NCI-H2107 treated with DMSO at 0.1 percent for 48 hours (cell line): ENCODE measurements at regions not wholly inside any gene's neighbourhood (a gene's known extent, or its start where the extent isn't known, plus 50 kb on each side); places are given as distances from the start of the nearest gene placed in this dataset.

Source experiments
- DNase-seq: peaks from one replicate; lab custom pipeline; 2025; ENCODE audit not compliant: unreplicated experiment; lab: John Stamatoyannopoulos, UW

DNA sequence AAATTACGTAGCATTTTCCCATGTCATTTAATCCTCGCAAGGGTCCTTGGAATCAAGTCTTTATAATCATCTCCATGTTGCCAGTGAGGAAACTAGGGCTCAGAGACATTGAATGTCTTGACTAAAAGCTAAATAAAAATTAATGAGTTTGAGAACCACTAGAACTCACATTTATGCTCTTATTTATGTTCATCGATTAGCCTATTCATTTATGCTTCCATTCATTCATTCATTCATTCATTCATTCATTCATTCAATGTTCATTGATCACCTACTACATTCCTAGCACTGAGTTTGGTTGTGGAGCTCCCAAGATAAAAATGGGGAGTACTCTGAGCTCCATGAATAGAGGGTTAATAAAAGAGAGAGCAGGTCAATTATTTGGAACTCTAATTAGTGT, 59.7 kb downstream of the KCNA1 start:
- DNase-seq: no peak

DNA sequence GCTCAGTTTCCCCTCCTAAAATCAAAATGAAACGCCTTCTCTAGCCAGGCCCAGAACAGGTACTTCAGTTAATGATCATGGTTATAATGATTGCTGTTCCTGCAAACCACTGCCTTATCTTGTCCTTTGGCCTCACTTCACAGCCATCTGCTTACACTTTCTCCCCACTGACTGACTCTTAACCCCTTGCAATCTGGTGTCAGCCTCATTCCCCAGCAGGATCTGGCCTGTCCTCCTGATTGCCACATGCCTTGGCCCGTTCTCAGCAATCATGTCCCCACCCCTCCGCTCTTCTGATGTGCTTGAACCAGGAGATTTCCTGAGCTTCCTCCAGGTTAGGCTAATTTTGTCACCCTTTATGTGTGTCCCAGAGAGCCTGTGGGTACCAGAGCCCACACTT, 64.5 kb downstream of the KCNA1 start:
- DNase-seq: no peak

DNA sequence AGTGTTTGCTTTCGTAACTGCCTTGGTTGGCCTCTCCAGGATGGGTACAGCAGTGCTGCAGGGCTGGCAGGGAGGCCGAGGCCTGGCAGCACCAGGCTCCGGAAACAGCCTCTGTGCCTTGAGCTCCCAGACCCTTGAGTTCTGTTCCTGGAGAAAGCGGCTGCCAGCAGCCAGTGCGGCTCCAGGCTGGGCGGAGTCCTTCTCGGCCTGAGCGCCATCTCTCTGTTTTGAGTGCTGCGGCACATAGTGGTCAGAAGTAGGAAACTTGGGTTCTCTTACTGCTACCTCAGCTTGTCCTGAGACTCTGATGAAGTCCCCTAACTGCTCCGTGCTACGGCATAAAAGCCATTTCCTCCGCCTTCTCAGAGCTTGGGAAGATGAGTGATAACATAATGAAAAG, 65.9 kb downstream of the KCNA1 start:
- DNase-seq: no peak

DNA sequence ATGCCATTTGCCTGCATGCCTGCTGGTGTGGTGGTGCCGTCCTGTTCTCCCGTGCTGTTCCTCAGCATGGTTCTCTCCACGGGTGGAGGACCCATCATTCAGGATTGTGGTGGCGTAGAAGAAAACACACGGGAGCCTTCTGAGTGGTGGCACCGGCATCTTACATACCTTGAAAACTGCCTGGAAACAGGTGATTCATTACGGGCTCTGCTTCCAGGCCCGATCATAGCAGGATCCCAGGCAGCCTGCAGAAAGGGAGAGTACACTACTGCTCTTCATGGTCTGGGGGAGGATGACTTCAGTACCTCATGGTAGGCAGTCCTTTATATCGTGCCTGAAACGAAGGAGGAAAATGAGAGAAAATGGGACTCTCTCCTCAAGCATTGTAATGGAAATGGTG, 66.6 kb upstream of the KCNA5 start:
- no peak for DNase-seq

DNA sequence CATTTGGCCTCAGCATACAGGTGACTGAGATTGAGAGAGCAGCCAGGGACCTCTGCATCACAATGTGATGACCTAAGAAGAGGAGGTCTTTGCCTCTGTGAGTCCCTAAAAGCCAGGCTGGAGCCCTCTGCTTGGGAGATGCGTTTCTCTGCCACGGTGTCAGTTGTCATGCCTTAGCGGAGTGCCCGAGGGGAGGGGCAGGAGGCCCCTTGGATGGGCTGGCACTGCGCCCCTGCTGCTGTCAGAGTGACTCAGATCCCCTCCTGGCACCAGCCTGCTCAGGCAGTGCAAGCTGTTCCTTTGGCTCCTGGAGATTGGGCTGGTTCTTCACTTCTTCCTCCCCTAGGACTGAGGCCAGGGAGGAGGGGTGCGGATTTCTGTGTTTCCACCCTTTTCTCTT, 64.9 kb upstream of the KCNA5 start:
- no peak for DNase-seq

DNA sequence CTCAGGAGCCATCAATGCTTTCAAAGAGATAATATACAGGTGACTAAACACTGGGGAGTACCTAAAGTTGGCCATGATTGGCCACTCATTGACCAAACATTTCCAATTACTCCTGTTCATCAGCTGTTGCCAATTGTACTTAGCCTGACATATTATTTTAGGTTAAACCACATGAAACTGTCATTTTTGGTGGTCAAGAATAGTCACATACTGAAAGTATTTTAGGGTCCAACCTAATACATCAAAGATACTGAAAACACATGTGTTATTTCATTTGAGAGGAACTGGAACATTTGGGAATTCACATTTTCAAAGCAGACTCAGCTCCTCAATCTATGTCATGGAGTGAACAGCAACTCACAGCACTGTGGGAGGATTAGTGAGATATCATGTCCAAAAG, 63.9 kb upstream of the KCNA5 start:
- DNase-seq: no peak

DNA sequence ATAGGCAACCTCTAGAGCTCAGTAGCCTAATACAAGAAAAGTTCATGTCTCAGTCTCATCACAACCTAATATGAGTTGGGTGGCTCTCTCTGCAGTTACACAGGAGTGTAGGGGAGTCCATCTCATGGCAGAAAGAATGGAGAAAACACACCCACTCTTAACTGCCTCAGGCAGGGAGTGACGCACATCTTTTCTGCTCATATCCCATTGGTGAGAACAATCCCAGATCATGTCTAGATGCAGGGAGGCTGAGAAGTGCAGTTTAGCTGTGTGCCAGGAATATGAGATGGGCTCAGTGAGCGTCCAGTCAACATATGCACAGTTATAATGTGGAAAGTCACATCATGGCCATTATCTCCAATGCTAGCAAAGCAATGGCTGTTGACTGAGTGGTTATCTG, 59.3 kb upstream of the KCNA5 start:
- DNase-seq: peak; percentile 75

DNA sequence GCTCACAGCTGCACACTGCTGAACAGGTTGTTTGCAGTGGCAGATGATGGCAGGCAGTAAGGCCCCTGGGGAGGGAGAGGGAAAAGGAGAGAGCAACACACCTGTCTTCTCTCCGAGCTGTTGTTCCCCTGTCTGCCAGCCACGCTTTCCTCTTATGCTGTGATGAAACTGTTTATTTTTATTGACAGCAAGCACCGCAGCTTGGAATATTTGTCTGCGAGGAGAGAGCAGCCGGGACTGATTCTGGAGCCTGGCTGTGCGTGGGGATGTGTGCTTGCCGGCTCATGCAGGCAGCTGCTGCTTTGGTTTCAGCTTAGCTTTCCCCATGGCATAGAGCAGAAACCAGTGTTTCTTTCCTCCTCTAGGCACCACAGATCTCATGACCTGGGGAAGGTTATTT, 58.7 kb upstream of the KCNA5 start:
- peak; percentile 95 for DNase-seq

DNA sequence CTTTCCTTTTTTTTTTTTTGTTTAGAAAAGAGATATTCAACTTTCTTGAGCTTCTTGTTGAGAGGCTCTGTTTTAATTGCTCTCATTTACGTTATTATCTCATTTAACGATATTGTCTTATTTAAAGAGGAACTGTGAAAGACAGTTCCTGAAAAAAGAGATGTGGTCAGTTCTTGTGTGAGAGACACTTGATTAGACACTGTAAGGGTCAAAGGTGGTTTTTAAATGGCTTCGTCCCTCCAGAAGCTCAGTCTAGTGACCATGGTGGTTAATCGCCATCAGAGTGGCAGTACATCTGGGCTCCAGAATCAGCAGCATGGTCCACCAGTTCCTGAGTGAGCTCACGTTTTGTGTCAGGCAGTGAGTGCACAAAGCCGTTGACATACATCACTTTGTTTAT, 57.9 kb upstream of the KCNA5 start:
- DNase-seq: no peak

DNA sequence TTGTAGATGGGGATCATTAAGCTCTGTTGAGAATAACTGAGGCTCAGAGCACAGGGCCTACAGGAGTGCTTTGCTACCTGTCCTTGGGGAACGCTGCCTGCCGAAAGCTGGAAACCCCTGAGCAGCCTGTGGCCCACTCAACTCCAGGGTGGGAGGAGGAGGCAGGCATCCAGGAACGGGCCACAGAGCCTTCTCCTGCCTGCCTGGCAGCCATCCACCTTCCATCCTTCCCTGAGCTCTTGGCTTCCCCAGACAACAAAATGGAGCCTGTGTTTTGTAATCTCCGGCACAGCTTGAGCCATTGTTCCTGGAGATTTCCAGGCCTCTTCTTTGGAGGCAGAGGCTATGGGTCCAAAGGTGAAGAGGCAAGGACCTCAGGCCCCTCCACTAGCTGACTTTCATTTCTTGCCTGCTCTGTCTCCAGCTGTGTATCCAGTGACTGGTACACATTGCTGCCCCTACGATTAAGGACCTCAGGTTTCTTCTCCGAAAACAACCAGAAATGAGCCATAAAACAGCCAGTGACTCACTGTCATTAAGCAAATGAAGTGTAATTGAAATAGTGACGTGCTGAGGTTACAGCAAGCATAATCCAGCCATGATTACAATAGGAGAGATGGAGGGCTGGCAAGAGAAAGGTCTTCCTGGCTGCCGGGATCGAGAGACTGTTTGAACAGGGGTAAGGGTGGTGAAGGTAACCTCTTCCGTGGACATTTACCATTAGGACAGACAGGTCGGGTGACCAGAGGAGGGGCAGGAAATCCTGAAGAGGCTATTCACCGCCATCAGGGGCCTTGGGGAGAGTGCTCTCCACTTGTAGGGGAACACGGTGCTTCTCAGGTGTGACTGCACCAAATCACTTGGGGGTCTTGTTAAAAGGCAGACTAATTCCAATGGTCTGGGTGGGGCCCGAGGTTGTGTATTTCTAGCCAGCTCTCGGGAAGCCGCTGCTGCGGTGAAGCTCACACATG, 56.3 kb upstream of the KCNA5 start:
- DNase-seq: peak; percentile 42

DNA sequence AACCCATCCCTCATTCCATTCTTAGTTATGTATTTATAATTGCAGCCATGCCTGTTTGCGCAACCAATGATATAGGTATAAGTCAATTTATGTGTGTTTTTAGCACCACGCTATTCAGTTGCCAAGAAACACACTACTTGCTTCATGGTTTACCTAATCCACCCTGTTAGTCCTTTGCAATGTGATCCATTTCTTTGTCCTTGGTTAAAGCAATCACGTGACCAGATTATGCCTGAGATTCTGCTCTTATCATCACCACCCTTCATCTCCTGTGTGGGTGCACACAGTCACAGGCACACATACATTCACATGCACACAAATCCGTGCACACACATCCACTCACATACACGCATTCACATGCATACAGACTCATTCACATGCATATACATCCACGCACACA, 52.3 kb upstream of the KCNA5 start:
- peak; percentile 96 for DNase-seq

DNA sequence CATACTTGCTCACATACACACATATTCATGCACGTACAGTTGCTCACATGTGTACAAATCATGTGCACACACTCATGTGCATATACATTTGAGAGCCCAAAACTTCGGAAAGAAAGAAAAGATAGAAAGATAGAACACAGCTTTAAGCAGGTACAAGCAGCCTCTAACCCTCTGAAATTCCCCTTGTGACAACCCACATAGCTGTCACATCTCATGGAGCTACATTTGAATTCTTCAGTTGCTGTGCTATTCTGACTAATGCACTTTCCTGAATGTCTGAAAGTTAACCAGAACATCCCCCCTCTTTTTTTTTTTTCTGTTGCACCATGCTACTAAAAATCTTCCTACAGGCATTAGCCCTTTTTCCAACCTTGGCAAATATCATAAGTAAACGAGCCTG, 51.9 kb upstream of the KCNA5 start:
- DNase-seq: no peak

DNA sequence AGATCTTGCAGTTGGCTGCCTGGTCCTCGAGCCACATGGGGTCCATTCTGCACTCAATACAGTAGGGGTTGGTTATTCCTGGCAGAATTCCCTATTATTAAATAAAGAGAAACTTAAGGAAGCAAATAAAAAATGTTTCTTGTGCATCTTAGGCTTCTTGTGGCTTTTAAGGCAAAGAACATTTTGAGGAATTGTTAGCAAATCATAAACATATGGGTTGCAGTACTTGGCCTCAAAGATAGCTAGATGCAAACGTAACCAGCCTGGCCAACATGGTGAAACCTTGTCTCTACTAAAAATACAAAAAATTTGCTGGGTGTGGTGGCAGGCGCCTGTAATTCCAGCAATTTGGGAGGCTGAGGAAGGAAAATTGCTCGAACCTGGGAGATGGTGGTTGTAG, 50.8 kb upstream of the KCNA5 start:
- no peak for DNase-seq
